Lower lobe of right lung (tissue), 2 donors: ENCODE measurements at regions not wholly inside any gene's neighbourhood (a gene's known extent, or its start where the extent isn't known, plus 50 kb on each side); places are given as distances from the start of the nearest gene placed in this dataset.

Experiments
- ATAC-seq, 2 donors: fragments of 200-7000 bp; cut with Tn5 transposase; one replicate each; pipeline ENCODE4 v1.9.1; 2020 to 2022; ENCODE audit warnings: mild to moderate bottlenecking in 2 of 2, moderate library complexity in 2 of 2
- DNase-seq: peaks from one replicate; pipeline ENCODE4 v3.0.0-alpha.2; 2020
- H3K27ac ChIP-seq: fragments of 200-600 bp; one replicate; pipeline ENCODE4 v1.8.0; 2022
- H3K27me3 ChIP-seq: fragments of 200-600 bp; one replicate; pipeline ENCODE4 v1.8.0; 2022; ENCODE audit warnings: low read depth
- H3K36me3 ChIP-seq: fragments of 200-600 bp; one replicate; pipeline ENCODE4 v1.8.0; 2022; ENCODE audit warnings: mild to moderate bottlenecking
- H3K4me1 ChIP-seq: fragments of 200-600 bp; one replicate; pipeline ENCODE4 v1.8.0; 2022
- H3K4me3 ChIP-seq: fragments of 200-600 bp; one replicate; pipeline ENCODE4 v1.8.0; 2022; ENCODE audit warnings: mild to moderate bottlenecking
- H3K9me3 ChIP-seq: fragments of 200-600 bp; one replicate; pipeline ENCODE4 v1.8.0; 2022
- intact Hi-C: fragments of 100-400 bp; cut with DNase I; formaldehyde crosslinking; loops from one replicate; pipeline ENCODE4 v1.11.0; 2022
- TF ChIP-seq, protein P1 (sequence below): fragments of 200-600 bp; IDR thresholded peaks from one replicate; pipeline ENCODE4 v1.8.0; 2022; ENCODE audit warnings: antibody characterized with exemption, mild to moderate bottlenecking
- donor health status: DM: no; HTN: yes; CAD: no; lungs with severe emphysema.

DNA sequence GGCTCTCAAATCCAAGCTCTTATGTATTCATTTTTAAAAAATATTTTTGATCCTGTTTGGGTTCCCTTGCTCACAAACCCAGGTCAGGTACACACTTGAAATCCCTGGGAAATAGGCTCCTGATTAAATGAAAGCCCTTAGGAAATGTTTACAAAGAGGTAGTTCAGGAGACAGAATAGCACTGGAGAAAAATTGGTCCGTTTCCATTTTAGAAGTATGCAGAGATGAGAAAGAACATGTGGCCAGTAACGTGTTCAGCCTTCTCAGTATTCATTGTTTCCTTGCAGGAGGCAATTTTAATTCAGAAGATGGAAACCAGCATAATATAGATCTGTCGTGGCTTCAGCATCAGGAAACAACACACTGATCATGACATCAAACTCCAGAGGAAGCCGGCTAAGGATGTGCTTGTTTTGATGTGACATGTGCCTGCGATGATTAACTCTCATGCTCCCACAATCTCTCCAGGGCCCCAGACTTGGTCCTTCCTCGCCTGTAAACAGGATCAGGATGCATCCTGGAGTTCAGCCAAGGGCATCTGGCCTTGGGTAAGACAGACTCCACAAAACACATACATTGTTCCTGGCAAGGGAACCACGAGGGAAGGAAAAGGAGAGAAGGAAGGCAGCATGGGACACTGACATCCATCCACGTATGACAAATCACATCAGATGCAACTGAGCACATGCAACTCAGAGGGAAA, 350.5 kb upstream of the THBS1 start:
- ATAC-seq (peak in 1 of 2 donors; percentile 32), DNase-seq (no peak)
- TF ChIP-seq, protein P1, sequence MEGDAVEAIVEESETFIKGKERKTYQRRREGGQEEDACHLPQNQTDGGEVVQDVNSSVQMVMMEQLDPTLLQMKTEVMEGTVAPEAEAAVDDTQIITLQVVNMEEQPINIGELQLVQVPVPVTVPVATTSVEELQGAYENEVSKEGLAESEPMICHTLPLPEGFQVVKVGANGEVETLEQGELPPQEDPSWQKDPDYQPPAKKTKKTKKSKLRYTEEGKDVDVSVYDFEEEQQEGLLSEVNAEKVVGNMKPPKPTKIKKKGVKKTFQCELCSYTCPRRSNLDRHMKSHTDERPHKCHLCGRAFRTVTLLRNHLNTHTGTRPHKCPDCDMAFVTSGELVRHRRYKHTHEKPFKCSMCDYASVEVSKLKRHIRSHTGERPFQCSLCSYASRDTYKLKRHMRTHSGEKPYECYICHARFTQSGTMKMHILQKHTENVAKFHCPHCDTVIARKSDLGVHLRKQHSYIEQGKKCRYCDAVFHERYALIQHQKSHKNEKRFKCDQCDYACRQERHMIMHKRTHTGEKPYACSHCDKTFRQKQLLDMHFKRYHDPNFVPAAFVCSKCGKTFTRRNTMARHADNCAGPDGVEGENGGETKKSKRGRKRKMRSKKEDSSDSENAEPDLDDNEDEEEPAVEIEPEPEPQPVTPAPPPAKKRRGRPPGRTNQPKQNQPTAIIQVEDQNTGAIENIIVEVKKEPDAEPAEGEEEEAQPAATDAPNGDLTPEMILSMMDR: no peak
- H3K4me3 ChIP-seq: no peak overlapping the region
- intact Hi-C loops: no loop called here
- no peak overlapping the region for H3K27ac ChIP-seq
- no peaks in the 10 kb centered on the region for H3K36me3 ChIP-seq
- H3K27me3 ChIP-seq: no peaks in the 10 kb centered on the region
- H3K4me1 ChIP-seq: peaks cover 10% of the 10 kb centered on the region
- no peaks in the 10 kb centered on the region for H3K9me3 ChIP-seq

DNA sequence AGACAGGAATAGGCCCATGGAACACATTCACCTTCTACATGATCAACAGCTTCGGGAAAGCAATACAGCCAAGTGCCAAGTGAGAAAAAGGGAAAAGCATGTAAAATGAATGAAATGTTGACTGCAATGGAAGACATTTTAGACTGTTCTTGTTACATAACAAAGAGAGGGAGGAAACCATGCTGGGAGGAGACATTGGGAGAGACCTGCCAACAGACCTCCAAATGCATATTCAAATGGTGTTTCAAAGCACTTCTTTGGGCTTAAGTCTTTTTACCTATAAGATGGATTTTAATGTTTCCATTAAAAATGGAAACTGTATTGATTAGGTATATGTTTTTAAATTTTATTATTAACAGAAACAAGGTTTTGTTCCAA, 350.0 kb upstream of the THBS1 start:
- Histone ChIP-seq H3K4me1 (peaks cover 10% of the 10 kb centered on the region), H3K9me3 (no peaks in the 10 kb centered on the region), H3K4me3 (no peak overlapping the region), H3K27me3 (no peaks in the 10 kb centered on the region), H3K27ac (no peak overlapping the region), H3K36me3 (no peaks in the 10 kb centered on the region)
- intact Hi-C loops: no loop called here
- no peak for ATAC-seq
- DNase-seq: no peak
- TF ChIP-seq, protein P1: no peak

DNA sequence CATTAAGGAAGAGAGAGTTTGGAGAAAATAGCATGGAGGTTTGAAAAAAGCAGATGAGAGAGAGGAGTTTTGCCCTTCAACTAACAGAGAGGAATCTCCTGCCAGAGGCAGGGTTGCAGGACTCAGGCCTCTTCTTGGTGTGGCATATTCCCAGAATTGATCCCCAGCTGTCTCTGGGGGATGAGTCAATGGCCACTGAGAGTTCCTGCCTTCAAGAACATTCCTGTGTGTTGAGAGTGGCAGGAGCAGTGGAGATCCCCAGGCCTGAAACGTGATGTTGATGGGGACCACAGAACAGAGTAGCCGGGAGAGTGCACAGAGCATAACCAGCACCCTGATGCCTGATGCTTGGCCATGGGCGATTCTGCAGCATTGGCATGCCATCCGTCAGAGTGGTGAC, 348.4 kb upstream of the THBS1 start:
- ATAC-seq (no peak), DNase-seq (no peak)
- Histone ChIP-seq H3K4me3 (no peak overlapping the region), H3K36me3 (no peaks in the 10 kb centered on the region), H3K9me3 (no peaks in the 10 kb centered on the region), H3K27ac (no peak overlapping the region), H3K4me1 (peaks cover 10% of the 10 kb centered on the region), H3K27me3 (no peaks in the 10 kb centered on the region)
- intact Hi-C loops: no loop called here
- TF ChIP-seq, protein P1: no peak

DNA sequence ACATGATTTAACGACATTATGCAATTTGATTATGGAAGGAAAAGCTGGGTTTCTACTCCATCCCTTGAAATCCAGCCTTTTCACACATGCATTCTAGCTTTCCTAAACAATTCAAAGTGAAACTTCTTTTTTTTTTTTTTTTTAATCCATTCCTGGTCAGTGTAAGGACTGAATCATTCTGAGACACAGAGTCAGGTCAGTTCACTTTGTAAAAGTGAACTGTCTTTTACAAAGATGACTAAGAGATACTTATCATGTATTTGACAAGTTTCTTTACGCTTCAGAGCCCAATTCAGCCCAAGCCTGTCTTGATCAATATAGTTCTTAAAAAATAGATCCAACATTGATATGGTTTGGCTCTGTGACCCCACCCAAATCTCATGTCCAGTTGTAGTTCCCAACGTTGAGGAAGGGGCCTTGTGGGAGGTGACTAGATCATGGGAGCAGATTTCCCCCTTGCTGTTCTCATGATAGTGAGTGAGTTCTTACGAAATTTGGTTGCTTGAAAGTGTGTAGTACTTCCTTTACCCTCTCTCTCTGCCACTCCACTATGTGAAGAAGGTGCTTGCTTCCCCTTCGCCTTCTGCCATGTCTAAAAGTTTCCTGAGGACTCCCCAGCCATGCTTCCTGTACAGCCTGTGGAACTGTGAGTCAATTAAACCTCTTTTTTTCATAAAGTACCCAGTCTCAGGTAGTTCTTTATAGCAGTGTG, 345.6 kb upstream of the THBS1 start:
- Histone ChIP-seq H3K9me3 (no peaks in the 10 kb centered on the region), H3K4me1 (peaks cover 4% of the 10 kb centered on the region), H3K27me3 (no peaks in the 10 kb centered on the region), H3K4me3 (no peak overlapping the region), H3K27ac (no peak overlapping the region), H3K36me3 (no peaks in the 10 kb centered on the region)
- no peak for DNase-seq
- TF ChIP-seq, protein P1: no peak
- intact Hi-C loops: no loop called here
- ATAC-seq: no peak

DNA sequence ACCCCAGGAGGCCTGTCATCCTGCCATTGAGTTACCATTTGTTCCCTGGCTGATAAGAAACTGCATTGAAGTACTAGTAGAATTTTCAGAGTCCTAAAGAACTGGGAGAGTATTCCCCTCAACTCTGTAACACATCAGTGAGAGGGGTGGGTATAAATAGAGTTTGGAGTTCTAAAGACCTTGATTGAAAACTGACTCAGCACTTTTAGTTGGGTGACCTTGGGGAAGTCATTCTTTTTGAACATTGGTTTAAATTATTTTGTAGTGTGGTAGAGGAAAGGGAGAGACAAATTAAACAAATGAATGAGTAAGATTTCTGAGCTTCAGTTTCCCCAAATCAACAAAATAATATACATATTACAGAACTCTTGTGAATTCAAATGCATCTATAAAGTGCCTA, 344.5 kb upstream of the THBS1 start:
- no peaks in the 10 kb centered on the region for H3K36me3 ChIP-seq
- no peak for DNase-seq
- intact Hi-C loops: no loop called here
- no peaks in the 10 kb centered on the region for H3K27me3 ChIP-seq
- H3K27ac ChIP-seq: no peak overlapping the region
- ATAC-seq: no peak
- no peaks in the 10 kb centered on the region for H3K4me1 ChIP-seq
- TF ChIP-seq, protein P1: no peak
- H3K9me3 ChIP-seq: no peaks in the 10 kb centered on the region
- H3K4me3 ChIP-seq: no peak overlapping the region
